MCF 10A (cell line): ENCODE measurements at regions not wholly inside any gene's neighbourhood (a gene's known extent, or its start where the extent isn't known, plus 50 kb on each side); places are given as distances from the start of the nearest gene placed in this dataset.

ENCODE experiments used
- BruUV-seq: library from RNA; stranded (reverse); fragments of 400-500 nt; replicated peaks from 2 replicates; lab custom pipeline; 2021; lab: Mats Ljungman, UMichigan
- CTCF ChIA-PET: fragments of 300-600 bp; sonication (Branson Sonifier 250); formaldehyde crosslinking; extraction: SDS; loops from one replicate; lab custom pipeline; 2021; ENCODE audit warnings: antibody characterized with exemption, inconsistent platforms; lab: Yijun Ruan, JAX
- POLR2A ChIA-PET: fragments of 300-600, 350-650 bp; sonication (Branson Sonifier 250); formaldehyde crosslinking; extraction: SDS; loops from one replicate; lab custom pipeline; 2020; ENCODE audit warnings: antibody characterized with exemption, inconsistent platforms; lab: Yijun Ruan, JAX
- DNase-seq: peaks from one replicate; pipeline ENCODE4 v3.0.0-alpha.2; 2018; ENCODE audit not compliant: unreplicated experiment
- H3K27ac Mint-ChIP-seq: one replicate; pipeline ENCODE4 v1.8.0; 2022; ENCODE audit warnings: mild to moderate bottlenecking, low read depth, mixed read lengths; ENCODE audit not compliant: unreplicated experiment
- H3K27me3 Mint-ChIP-seq: one replicate; pipeline ENCODE4 v1.8.0; 2022; ENCODE audit warnings: mixed read lengths; ENCODE audit not compliant: insufficient read depth, unreplicated experiment
- H3K36me3 Mint-ChIP-seq: one replicate; pipeline ENCODE4 v1.8.0; 2022; ENCODE audit warnings: mild to moderate bottlenecking, moderate library complexity, mixed read lengths; ENCODE audit not compliant: insufficient read depth, unreplicated experiment
- H3K4me1 Mint-ChIP-seq: one replicate; pipeline ENCODE4 v1.8.0; 2022; ENCODE audit warnings: mixed read lengths; ENCODE audit not compliant: insufficient read depth, unreplicated experiment
- H3K4me3 Mint-ChIP-seq: one replicate; pipeline ENCODE4 v1.8.0; 2022; ENCODE audit warnings: mild to moderate bottlenecking, moderate library complexity, mixed read lengths; ENCODE audit not compliant: unreplicated experiment
- H3K9me3 Mint-ChIP-seq: one replicate; pipeline ENCODE4 v1.8.0; 2022; ENCODE audit warnings: mixed read lengths; ENCODE audit not compliant: unreplicated experiment
- CTCF ChIP-seq: fragments of 200-600 bp; IDR thresholded peaks from one replicate; pipeline ENCODE4 v1.8.0; 2022; ENCODE audit warnings: antibody characterized with exemption, mild to moderate bottlenecking; ENCODE audit not compliant: unreplicated experiment
- intact Hi-C: fragments of 100-400 bp; cut with micrococcal nuclease; formaldehyde crosslinking; loops from 2 replicates; pipeline ENCODE4 v1.14.1; 2022

GRCh38 chr14:104462651-104463630 is 116.6 kb upstream of the C14orf180 start:
- CTCF ChIA-PET, result no interaction called here
- DNase-seq, result no peak
- no peak overlapping the region for H3K4me3 Mint-ChIP-seq
- peaks cover 4% of the 10 kb centered on the region for H3K4me1 Mint-ChIP-seq
- no peaks in the 10 kb centered on the region for H3K36me3 Mint-ChIP-seq
- POLR2A ChIA-PET, result no interaction called here
- TF ChIP-seq CTCF, result no peak
- H3K27me3 Mint-ChIP-seq, result peaks cover 81% of the 10 kb centered on the region
- BruUV-seq, result no TSS peak
- intact Hi-C loops, result no loop called here
- no peaks in the 10 kb centered on the region for H3K9me3 Mint-ChIP-seq
- no peak overlapping the region for H3K27ac Mint-ChIP-seq

GRCh38 chr14:104464907-104465306 is 114.7 kb upstream of the C14orf180 start:
- CTCF ChIA-PET, result no interaction called here
- no TSS peak for BruUV-seq
- Mint-ChIP-seq H3K4me1 (peaks cover 4% of the 10 kb centered on the region), H3K4me3 (no peak overlapping the region), H3K9me3 (no peaks in the 10 kb centered on the region), H3K27me3 (peaks cover 81% of the 10 kb centered on the region), H3K27ac (no peak overlapping the region), H3K36me3 (no peaks in the 10 kb centered on the region)
- POLR2A ChIA-PET, result interaction anchor here (0.6 kb wide), 2 partner anchors 9 to 336 kb away, joined by 3 read pairs; no protein-coding TSS in a partner anchor
- intact Hi-C loops, result no loop called here
- no peak for TF ChIP-seq CTCF
- no peak for DNase-seq

GRCh38 chr14:104465482-104466390 is 113.8 kb upstream of the C14orf180 start:
- BruUV-seq, result no TSS peak
- DNase-seq, result no peak
- Mint-ChIP-seq H3K4me3 (no peak overlapping the region), H3K27ac (no peak overlapping the region), H3K9me3 (no peaks in the 10 kb centered on the region), H3K36me3 (no peaks in the 10 kb centered on the region), H3K4me1 (peaks cover 4% of the 10 kb centered on the region), H3K27me3 (peaks cover 75% of the 10 kb centered on the region)
- ChIA-PET CTCF (no interaction called here), POLR2A (interaction anchor here (0.6 kb wide), 2 partner anchors 9 to 337 kb away, joined by 3 read pairs; no protein-coding TSS in a partner anchor)
- intact Hi-C loops, result no loop called here
- TF ChIP-seq CTCF, result no peak

- Mint-ChIP-seq H3K9me3 (peaks cover 6% of the 10 kb centered on the region), H3K27me3 (peaks cover 80% of the 10 kb centered on the region), H3K36me3 (no peaks in the 10 kb centered on the region), H3K27ac (no peak overlapping the region), H3K4me3 (no peak overlapping the region), H3K4me1 (no peaks in the 10 kb centered on the region)
- BruUV-seq, result no TSS peak
- POLR2A ChIA-PET, result no interaction called here
- intact Hi-C loops, result no loop called here
- CTCF ChIA-PET, result no interaction called here
- DNase-seq, result no peak
- TF ChIP-seq CTCF, result no peak
These were observed 112.3 kb upstream of the C14orf180 start for GRCh38 chr14:104467236-104467635.
